GM21381 (cell line): ENCODE measurements at regions not wholly inside any gene's neighbourhood (a gene's known extent, or its start where the extent isn't known, plus 50 kb on each side); places are given as distances from the start of the nearest gene placed in this dataset.

Source experiments
- ATAC-seq: cut with Tn5 transposase; IDR thresholded peaks from one replicate; pipeline ENCODE4 v1.9.1; 2021; ENCODE audit warnings: mild to moderate bottlenecking, moderate library complexity; ENCODE audit not compliant: unreplicated experiment

- no peak for ATAC-seq
Measured at GRCh38 chr3:102104033-102104432, 254.7 kb downstream of the NFKBIZ start.

GRCh38 chr3:102105193-102105592 is 255.9 kb downstream of the NFKBIZ start:
- ATAC-seq = no peak

- ATAC-seq = no peak
Measured at GRCh38 chr3:102106416-102107097, 257.2 kb downstream of the NFKBIZ start.

DNA sequence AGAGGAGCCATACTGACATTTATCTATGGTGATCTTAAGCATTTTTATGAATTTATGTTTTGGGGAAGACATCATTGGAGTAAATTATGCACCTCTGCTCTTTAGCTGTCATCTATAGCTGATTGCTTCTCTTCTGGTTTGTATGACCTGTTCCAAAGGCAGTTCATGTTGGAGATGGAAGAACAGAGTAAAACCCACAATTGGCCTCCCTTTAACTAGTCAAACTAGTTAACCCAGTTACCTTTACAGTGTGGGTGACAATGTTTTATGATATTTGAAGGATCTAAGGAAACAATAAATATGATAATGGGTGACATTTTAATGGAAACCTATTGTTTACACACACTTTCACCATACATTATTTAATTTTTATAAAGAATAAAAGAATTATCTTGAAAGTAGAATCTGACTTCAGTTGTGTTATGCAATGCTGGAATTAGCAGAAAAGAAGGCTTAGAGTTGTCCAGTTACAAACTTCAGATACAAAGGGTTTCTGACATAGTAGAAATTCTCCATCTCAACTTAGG is 263.5 kb downstream of the NFKBIZ start:
- no peak for ATAC-seq

DNA sequence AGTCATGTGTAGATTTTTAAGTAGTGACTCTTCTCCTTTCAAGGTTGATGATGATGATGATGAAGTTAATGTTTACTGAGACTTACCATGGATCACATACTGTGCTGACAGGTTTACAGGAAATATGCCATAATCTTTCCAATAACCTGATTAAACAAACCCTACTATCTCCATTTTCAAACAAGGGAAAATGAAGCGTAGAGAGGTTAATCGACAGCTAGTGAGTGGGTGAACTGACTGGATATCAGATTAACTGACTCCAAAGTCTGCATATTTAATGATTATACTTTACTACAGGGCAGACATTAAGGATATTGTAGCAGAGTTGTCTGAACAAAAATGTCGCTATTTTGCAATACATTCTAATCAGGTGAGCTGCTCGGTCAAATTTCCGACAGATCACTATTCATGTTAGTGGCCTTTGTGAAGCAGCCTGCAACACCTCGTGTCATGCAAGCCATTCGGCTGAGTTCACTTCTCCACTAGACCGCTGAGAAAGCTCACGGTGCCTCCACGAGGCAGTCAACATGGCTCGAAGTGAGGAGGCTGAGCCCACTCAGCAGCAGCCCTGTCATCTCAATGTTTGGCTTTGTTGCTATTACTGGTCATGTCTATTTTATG is 264.2 kb downstream of the NFKBIZ start:
- ATAC-seq = no peak

DNA sequence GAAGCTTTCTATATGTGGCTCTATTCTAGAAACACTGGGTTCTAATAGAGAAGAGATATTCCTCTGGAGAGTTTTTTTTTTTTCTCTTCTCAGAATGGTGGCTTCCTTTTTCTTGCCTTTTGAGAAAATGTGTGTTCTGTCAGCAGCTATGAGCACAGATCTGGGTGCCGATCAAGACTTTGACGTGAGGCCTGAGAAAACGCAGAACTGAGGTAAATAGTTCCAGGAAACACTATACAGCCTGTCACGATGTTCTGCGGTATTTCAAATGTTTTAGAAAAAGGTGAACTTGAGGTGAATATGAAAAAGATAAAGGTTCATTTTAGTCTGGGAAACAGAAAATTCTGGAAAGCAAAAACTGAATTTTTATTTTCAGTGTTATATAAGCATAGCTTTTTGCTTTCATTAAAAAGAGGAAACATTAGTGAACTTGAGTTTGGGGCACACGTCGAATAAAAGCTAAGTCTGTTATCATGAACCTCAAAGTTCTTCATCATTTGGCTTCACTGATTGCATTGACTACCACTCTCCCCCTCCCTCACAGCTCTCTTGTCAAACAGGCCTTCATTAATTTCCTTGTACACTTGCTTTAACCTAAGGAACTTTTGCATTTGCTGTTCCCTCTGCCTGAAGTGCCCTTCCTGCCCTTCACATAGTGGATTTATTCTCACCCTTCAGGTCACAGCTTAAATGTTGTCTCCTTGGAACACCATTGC is 265.1 kb downstream of the NFKBIZ start:
- ATAC-seq = no peak

DNA sequence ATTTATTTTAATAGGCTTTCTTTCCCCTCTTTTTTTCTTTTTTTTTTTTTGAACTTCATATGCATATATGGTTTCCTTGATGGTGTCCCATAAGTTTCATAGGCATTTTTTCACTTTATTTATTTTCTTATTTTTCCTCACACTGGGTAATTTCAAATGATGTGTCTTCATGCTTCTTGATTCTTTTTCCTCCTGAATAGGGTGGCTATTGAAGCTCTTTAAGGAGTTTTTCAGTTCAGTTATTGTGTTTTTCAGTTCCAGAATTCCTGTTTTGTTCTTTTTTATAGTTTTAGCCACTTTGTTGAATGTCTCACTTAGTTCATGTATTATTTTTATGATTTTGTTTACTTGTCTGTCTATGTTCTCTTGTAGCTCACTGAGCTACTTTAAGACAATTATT is 273.2 kb downstream of the NFKBIZ start:
- no peak for ATAC-seq

GRCh38 chr3:102123590-102124190 is 274.4 kb downstream of the NFKBIZ start:
- ATAC-seq = no peak

DNA sequence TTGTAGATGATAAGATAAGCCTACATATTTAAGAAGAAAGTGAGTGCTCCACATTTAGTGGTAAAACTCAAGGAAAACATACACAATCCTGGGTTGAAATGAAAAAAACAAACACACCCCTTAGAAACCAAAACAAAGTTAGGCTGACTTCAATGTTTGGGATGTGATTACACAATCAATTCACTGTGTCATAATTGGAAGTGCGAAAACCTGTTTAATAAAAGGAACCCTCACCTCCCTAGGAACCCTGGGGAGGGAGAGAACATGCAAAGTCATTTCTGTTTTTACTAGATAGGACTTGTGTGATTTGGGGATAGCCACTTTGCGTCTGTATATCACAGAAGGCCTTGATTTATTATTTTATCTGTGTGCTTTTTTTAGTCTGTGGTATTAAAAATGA is 275.0 kb downstream of the NFKBIZ start:
- ATAC-seq = no peak

DNA sequence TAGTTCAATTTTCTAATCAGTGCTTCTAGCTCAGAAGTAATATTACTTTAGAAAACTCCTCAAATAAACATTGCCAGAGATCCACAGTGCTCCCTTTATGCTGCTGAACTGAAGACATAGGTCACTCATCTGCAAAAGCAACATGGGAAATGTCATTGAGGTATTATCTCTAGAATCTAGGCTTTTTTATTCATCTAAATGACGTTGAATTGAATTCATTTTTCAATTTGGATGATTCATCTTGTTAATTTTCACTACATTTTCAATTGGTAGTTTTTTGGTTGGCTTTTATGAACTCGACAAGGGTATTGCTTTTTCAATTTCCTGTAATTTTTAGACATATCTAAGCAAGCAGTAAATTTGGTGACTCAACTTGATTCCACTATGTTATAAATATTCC is 275.4 kb downstream of the NFKBIZ start:
- ATAC-seq = no peak

DNA sequence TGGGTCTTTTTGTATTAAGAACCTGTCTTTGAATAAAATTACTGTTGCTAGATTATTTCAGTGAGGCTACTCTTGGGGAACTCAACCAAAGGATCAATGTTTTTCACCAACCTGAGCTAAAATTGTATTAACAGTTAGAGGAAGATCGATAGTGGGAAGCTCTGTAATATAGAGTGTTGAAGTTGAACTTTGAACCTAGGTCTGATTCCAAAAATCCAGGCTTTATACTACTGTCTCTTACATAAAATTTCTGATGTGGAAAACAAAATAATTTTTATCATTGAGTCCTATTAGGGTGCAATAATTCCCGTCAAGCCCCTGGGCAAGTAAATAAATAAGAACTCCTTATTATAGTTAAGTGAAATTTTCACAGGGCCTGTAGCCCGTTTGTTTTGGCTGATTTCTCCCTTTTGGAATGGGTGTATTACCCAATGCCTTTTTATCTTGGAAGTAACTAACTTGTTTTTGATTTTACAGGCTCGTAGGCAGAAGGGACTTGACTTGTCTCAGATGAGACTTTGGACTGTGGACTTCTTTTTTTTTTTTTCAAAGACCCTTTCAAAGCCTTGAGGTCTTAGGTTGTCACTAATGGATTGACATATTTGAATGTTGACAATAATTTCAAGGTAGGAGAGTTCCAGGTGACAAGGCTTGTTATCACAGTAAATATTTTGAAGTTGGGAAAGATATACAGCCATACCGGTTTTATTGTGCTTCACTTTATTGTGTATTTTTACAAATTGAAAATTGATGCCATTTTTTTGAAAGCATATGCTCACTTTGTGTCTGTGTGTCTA is 276.1 kb downstream of the NFKBIZ start:
- ATAC-seq = no peak

- ATAC-seq = no peak
Measured at GRCh38 chr3:102125994-102126368, 276.7 kb downstream of the NFKBIZ start.

GRCh38 chr3:102129760-102130608 is 280.7 kb downstream of the NFKBIZ start:
- no peak for ATAC-seq

DNA sequence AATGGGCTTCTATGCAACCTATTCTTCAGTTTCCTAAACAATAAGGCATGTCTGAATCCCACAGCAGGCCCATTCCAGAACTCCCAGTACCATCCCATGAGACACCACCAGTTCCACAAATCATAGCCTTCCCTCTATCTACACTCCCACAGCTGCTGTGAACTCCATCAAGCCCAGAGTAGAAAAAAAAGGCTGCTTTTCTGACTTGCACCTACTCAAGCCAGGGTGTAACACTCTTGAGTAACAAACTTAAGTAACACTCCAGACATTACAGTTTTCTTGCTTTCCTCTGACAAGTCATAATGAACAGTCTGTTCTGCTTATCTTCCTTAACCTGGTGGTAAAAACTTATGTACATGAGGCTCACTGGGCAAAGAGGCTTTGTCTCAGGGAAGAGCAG is 283.1 kb downstream of the NFKBIZ start:
- ATAC-seq = no peak

DNA sequence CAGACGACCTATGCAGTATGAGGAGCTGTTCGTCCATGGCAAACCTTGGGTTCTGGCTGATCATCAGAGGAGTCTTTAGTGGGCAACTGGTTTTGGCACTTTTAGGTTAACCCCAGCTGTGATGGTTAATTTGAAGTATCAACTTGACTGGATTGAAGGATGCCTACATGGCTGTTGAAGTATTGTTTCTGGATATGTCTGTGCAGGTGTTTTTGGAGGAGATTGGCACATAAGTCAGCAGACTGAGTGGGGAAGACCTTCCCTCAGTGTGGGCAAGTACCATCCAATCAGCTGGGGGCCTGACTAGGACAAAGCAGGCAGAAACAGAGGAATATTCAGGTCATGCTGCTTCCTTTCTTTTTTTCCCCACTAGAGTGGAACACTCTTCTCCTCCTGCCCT is 284.1 kb downstream of the NFKBIZ start:
- ATAC-seq = no peak

- no peak for ATAC-seq
Measured at GRCh38 chr3:102135316-102135715, 286.0 kb downstream of the NFKBIZ start.

DNA sequence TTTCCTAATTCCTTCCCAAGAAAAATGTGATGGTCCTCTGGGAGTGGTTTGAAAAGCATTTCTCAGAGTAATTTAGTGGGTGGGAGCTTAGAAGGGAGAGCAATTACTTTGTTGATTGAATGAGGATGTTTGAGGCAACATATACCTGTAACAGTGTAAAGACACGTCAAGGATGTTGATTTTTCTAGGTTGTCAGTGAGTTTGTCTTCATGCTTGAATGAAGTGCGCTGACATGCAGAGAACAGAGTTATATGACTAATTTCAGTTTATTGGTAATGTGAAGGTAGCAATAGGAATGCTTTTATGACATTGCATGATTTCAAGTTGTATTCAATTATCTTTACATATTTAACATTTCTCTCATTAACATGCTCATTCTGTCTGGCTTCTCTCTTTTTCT is 286.9 kb downstream of the NFKBIZ start:
- ATAC-seq = no peak

GRCh38 chr3:102140116-102140515 is 290.8 kb downstream of the NFKBIZ start:
- no peak for ATAC-seq

DNA sequence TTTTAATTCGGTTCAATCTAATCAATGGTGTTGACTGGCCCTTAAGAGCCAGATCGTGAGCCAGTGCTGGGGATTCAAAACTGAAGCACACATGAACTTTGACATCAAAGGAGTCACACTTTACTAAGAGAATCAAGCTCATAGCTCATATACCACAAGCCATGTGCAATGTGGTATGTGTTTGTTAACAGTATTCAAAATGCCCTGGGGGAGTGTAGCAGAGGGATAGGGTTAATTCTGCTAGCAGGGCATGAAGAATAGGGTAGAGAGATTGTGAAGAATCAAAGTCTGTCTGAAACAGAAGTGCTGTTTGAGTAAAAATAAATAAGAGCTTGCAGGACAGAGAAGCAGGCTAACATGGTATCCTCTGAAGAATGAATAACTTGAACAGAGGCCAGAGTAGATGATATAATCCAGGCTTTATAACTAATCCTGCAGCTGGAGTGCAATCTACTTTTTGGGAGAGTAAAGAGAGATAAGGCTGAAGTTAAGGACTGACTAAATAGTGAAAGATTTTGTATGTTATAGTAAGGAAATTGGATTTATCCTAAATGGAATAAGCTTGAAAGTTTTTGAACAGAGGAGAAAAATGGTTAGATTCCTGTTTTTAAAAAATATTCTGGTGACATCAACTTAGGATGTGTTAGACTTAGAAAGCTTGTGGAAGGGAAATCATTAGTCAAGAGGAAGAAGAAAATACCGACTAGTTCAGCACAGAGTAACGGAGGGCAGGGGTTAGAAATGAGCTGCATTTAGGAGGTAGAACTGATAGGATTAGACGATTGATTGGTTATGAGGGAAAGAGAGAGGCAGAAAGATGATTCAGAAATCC is 292.0 kb downstream of the NFKBIZ start:
- ATAC-seq = no peak
